ENCODE measurements at regions not wholly inside any gene's neighbourhood (a gene's known extent, or its start where the extent isn't known, plus 50 kb on each side); places are given as distances from the start of the nearest gene placed in this dataset.

- ChIA-PET POLR2A (no interaction called here), CTCF (interaction anchor here (1.0 kb wide), 1 partner anchor 17 kb away, joined by 3 read pairs; no protein-coding TSS in a partner anchor)
- peak; percentile 94 for ATAC-seq
- TF ChIP-seq ZNF512 (CRISPR knock-in tag; IDR thresholded peaks at IDR 0.05; ENCODE audit: borderline replicate concordance) (no peak), ATF6 (CRISPR knock-in tag; IDR thresholded peaks at IDR 0.05) (no peak), GABPB1 (CRISPR knock-in tag; IDR thresholded peaks at IDR 0.05) (no peak), ZNF219 (CRISPR knock-in tag; IDR thresholded peaks at IDR 0.05; ENCODE audit: borderline replicate concordance) (no peak), SMAD3 (CRISPR knock-in tag; IDR thresholded peaks at IDR 0.05; ENCODE audit: borderline replicate concordance) (no peak), STAT6 (CRISPR knock-in tag; conservative IDR thresholded peaks at IDR 0.05; ENCODE audit: low read depth) (no peak), ESRRA (CRISPR knock-in tag; IDR thresholded peaks at IDR 0.05; ENCODE audit: borderline replicate concordance) (no peak)
- peak; percentile 65 for DNase-seq (ENCODE audit: low spot score)
- Mint-ChIP-seq H3K27me3 (ENCODE audit: low read depth) (peaks cover 7% of the 10 kb centered on the region; the same call in 1 of the 2 replicates), H3K9me3 (no peaks in the 10 kb centered on the region), H3K4me3 (no peak overlapping the region), H3K4me1 (peaks cover 8% of the 10 kb centered on the region), H3K36me3 (no peaks in the 10 kb centered on the region), H3K27ac (no peak overlapping the region)
Observed at GRCh38 chr15:95760508-95760907, 570.0 kb upstream of the NR2F2 start.

- Mint-ChIP-seq H3K36me3 (no peaks in the 10 kb centered on the region), H3K4me1 (peaks cover 8% of the 10 kb centered on the region), H3K27me3 (ENCODE audit: low read depth) (peaks cover 7% of the 10 kb centered on the region; the same call in 1 of the 2 replicates), H3K9me3 (no peaks in the 10 kb centered on the region), H3K4me3 (no peak overlapping the region), H3K27ac (no peak overlapping the region)
- ChIA-PET CTCF (interaction anchor here (1.0 to 1.1 kb wide), 2 partner anchors 16 to 584 kb away, joined by 3 read pairs; no protein-coding TSS in a partner anchor), POLR2A (no interaction called here)
- no peak for ATAC-seq
- no peak for TF ChIP-seq ATF2 (CRISPR knock-in tag; IDR thresholded peaks at IDR 0.05; ENCODE audit: borderline replicate concordance, low read depth)
- no peak for TF ChIP-seq FOXP1 (CRISPR knock-in tag; IDR thresholded peaks at IDR 0.05; ENCODE audit: borderline replicate concordance)
- no peak for TF ChIP-seq GTF2I (CRISPR knock-in tag; conservative IDR thresholded peaks at IDR 0.05)
- TF ChIP-seq ARID4B (CRISPR knock-in tag; IDR thresholded peaks at IDR 0.05; ENCODE audit: borderline replicate concordance), result no peak
- TF ChIP-seq ATF6 (CRISPR knock-in tag; IDR thresholded peaks at IDR 0.05), result no peak
- no peak for DNase-seq (ENCODE audit: low spot score)
Observed at GRCh38 chr15:95761501-95762165, 568.9 kb upstream of the NR2F2 start.
